ENCODE measurements at regions not wholly inside any gene's neighbourhood (a gene's known extent, or its start where the extent isn't known, plus 50 kb on each side); places are given as distances from the start of the nearest gene placed in this dataset.

DNA sequence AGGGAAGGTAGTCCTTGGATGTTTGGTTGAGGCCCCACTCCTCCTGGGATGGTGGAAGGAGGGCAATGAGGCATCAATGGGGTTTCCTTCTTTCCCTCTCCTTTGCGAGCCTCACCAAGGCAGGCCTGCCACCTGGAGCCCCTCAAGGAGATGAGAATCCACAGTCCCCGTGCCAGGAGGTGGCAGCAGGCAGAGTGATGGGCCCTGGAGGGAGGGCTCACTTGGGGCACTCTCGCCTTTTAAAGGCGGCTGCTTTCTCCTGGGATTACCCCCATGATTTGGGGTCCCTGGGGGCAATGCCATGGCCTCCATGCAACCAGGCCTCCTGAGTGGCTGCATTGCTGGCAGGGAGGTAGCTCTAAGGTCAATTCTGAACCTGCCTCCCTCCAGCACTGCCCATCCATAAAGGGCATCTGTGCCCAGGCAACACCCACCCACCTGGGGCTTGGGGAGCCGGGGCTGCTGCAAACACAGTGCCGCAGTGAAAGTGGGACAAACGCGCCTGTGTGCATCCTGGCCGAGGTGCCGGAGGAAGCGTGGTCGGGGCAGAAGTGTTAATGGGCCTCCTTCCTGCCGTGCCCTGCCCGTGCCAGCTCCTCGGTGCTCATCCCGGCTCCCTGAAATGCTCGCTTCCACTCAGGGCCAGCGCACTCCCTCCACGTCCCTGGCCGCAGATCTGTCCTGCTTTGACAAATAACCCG, 55.9 kb downstream of the ZFP36L2 start:
- TF ChIP-seq, protein P1, sequence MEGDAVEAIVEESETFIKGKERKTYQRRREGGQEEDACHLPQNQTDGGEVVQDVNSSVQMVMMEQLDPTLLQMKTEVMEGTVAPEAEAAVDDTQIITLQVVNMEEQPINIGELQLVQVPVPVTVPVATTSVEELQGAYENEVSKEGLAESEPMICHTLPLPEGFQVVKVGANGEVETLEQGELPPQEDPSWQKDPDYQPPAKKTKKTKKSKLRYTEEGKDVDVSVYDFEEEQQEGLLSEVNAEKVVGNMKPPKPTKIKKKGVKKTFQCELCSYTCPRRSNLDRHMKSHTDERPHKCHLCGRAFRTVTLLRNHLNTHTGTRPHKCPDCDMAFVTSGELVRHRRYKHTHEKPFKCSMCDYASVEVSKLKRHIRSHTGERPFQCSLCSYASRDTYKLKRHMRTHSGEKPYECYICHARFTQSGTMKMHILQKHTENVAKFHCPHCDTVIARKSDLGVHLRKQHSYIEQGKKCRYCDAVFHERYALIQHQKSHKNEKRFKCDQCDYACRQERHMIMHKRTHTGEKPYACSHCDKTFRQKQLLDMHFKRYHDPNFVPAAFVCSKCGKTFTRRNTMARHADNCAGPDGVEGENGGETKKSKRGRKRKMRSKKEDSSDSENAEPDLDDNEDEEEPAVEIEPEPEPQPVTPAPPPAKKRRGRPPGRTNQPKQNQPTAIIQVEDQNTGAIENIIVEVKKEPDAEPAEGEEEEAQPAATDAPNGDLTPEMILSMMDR (IDR thresholded peaks at IDR 0.05; ENCODE audit: low read depth, low read length) = no peak
- TF ChIP-seq EZH2phosphoT487 (IDR thresholded peaks at IDR 0.05; ENCODE audit: low read depth) = no peak
